ENCODE measurements at regions not wholly inside any gene's neighbourhood (a gene's known extent, or its start where the extent isn't known, plus 50 kb on each side); places are given as distances from the start of the nearest gene placed in this dataset.

- no peak for TF ChIP-seq CTCF (IDR thresholded peaks at IDR 0.05)
- TF ChIP-seq POLR2A (IDR thresholded peaks at IDR 0.05): no peak
Observed at GRCh38 chr2:240377366-240377765, 58.1 kb upstream of the GPC1 start.
